ENCODE measurements at regions not wholly inside any gene's neighbourhood (a gene's known extent, or its start where the extent isn't known, plus 50 kb on each side); places are given as distances from the start of the nearest gene placed in this dataset.
"Not testable (repeated sequence)": the region's sequence is repeated elsewhere in the genome, so short reads cannot be mapped to it uniquely, and the experiment has no call there.

DNA sequence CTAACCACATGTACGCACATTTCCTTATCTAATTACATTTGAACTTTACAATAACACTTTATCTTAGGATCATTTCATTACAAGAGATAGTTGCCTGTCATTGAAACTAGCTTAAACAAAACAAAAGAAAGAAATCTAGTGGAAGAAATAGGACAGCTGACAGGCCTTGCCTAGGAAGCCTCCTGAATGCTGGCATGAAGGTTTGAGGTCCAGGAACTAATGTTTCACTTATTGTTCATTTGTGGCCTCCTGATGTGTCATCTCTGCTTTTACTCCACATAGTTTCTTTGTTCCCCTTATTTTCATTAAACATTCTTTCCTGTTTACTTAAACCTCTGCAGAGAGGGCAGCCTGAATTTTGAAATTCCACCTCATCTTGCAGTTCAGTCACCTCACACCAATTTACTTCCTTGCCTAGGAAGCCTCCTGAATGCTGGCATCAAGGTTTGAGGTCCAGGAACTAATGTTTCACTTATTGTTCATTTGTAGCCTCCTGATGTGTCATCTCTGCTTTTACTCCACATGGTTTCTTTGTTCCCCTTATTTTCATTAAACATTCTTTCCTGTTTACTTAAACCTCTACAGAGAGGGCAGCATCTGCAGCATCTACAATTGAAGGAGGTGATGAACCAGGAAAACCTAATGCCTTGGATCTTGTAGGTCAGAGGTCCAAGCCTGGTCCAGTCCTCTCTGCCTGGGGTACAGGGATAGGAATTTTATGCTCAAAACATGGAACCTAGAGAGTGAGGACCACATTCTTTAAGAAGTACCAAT, 319.2 kb downstream of the SPATA31A1 start:
- not testable (repeated sequence) for DNase-seq

DNA sequence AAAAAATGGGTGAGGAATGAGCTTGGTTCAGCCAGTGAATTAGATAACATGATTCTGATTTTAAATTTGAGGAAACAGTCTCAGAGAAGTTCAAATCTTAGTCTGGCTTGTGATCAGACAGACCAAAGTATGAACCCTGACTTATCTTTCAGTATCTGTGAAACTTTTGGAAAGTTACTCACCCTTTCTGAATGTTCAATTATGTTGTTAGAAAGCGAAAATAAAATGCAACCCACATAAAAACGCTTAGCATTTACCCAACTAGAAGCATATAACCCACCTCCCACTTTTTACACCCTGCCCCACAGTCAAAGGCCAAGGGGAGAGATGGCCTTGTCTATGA, 319.7 kb downstream of the SPATA31A1 start:
- not testable (repeated sequence) for DNase-seq

DNA sequence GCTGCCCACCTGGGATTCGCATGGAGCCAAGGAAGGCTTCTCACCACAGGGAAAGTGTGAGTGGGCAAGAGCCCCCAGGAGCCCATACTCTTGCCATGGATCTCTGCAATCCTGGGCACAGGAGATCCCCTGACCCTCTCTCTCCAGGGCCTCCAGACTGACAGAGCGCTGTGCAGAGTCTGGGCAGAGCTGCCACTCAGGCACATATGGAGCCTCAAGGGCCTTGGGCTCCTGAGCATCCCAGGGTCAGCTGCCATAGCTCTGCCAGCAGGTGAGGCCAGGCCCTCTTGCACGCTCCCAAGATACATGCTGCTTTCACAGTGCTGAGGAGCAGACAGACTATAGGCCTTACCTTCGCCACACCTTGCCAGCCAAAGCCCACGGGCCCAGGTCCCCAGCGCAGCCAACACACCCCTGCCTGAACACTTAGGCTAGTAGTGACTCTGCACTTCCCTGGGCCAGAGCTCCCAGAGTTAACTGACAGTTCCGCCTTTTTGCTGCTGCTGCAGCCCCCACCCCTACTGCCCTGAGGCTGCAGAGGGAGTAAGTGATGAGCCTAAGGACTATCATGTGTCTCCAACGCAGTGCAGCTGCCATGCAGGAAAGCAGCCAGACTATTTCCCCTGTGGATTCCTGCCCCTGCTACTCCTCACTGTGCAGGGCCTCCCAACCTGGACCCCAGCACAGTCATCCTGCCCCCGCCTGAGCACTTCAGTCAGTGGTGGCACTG, 323.2 kb downstream of the SPATA31A1 start:
- not testable (repeated sequence) for DNase-seq

- not testable (repeated sequence) for DNase-seq
These were observed 325.4 kb downstream of the SPATA31A1 start for GRCh38 chr9:39680694-39681401.

GRCh38 chr9:39728862-39729261, 373.4 kb downstream of the SPATA31A1 start:
- not testable (repeated sequence) for DNase-seq

- DNase-seq: not testable (repeated sequence)
These were observed 389.4 kb downstream of the SPATA31A1 start for GRCh38 chr9:39744898-39745297.

- not testable (repeated sequence) for DNase-seq
These were observed 420.1 kb downstream of the SPATA31A1 start for GRCh38 chr9:39775570-39775969.

DNA sequence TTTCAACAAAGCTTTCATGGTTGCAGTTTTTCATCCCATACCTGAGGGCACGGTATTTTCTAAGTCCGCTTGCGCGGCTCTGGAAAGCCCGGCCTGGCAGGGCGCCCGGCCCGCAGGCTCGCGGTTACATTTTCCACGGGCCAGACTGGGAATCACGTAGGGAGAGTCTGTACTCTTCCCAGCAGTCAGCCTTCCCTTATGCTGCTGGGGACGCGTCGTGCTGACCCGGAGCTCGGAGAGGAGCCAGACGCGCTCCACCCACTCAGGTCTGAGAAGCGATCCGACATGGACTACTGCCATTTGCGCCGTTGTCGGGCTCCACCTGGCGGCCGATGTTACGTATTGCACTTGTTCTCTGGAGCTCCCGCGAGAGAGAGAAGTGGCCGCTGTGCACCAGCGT, 435.9 kb downstream of the SPATA31A1 start:
- not testable (repeated sequence) for DNase-seq

- not testable (repeated sequence) for DNase-seq
These were observed 442.5 kb downstream of the SPATA31A1 start for GRCh38 chr9:39797935-39798334.

- not testable (repeated sequence) for DNase-seq
These were observed 443.8 kb downstream of the SPATA31A1 start for GRCh38 chr9:39799252-39799651.

- DNase-seq: not testable (repeated sequence)
These were observed 447.1 kb downstream of the SPATA31A1 start for GRCh38 chr9:39802561-39802960.

DNA sequence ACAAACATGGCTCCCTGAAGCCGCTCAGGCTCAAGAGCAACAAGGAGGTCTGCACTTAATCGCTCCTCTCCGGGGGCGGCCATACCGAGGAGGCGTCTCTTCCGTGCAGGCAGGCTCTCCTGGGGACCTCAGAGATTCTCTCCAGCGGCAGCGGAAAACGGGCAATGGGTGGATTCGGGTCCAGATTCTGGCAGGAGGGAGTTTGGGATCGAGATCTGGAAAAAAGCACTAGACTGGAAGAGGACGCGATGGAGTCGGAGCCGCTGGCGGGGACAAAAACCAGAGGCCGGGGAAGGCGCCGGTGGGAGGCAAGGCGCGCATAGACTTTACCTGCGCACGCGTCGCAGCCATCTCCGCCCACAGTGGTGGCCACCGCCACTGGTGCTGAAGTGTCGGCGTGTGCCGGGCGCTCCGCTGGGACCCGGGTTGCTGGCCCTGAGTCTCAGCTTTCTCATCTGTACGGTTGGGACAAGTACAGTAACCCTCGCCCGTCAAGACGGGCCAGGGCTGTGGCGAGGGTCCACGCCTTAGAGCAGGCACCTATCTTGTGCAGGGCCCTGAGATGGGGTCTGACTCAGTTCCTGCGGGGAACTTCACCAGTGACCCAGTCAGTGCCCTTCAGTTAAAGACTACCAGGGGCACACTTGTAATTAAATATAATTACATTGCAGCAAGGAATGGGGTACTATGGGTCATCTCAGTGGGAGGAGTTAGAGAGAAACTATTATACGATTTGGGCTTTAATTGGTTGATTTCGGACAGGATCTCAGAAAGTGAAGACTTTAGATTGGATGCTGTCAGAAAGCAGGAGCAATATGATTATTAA, 454.1 kb downstream of the SPATA31A1 start:
- DNase-seq: peak; percentile 30

DNA sequence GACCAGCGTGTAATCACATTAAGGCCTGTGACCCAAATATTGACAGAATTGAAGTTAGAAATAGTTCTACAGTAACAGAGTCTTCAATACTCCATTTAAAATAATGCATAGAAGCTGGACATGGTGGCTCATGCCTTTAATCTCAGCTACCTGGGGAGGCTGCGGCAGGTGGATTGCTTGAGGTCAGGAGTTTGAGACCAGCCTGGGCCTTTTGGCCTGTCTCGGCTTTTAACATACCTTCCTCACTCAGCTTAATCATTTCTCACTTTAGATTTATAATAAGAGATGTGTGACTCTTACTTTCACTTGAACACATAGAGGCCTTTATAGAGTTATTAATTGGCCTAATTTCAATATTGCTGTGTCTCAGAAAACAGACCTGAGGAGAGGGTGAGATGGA, 454.9 kb downstream of the SPATA31A1 start:
- DNase-seq: not testable (repeated sequence)

- not testable (repeated sequence) for DNase-seq
These were observed 456.1 kb downstream of the SPATA31A1 start for GRCh38 chr9:39811615-39812014.

DNA sequence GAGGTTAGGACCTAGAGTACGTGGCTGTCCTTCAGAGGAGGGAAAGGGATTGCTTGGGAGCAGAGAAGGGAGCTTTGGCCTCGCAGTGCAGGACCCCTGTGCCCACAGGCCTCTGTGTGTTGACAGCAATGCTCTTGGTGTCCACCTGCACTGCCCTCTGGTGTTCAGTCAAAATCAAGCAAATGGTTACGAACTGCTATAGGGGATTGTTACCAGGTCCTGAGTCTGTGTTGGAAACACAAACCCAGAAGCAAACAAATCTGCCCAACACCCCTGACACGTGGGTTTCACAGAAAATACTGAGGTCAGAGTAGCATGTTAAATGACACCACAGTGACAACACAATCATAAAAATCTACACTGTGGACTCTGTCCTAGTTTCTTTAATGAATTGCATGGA, 473.0 kb downstream of the SPATA31A1 start:
- not testable (repeated sequence) for DNase-seq
